ENCODE measurements at regions not wholly inside any gene's neighbourhood (a gene's known extent, or its start where the extent isn't known, plus 50 kb on each side); places are given as distances from the start of the nearest gene placed in this dataset.

- no peak for TF ChIP-seq POLR2A (IDR thresholded peaks at IDR 0.05; ENCODE audit: low read depth, low read length)
- TF ChIP-seq RAD21 (IDR thresholded peaks at IDR 0.05; ENCODE audit: low read length), result no peak
- no peak for TF ChIP-seq FOS (IDR thresholded peaks at IDR 0.05; ENCODE audit: low read depth, low read length)
- no peak for TF ChIP-seq CTCF (conservative IDR thresholded peaks at IDR 0.05; ENCODE audit: low read depth, low read length)
- no peak for TF ChIP-seq MXI1 (IDR thresholded peaks at IDR 0.05; ENCODE audit: borderline replicate concordance, low read depth, low read length)
- no peak for TF ChIP-seq MAFK (IDR thresholded peaks at IDR 0.05; ENCODE audit: low read depth, low read length)
- TF ChIP-seq MAZ (IDR thresholded peaks at IDR 0.05; ENCODE audit: borderline replicate concordance, low read depth, low read length), result no peak
Observed at GRCh38 chr2:166766220-166766619, 122.1 kb upstream of the XIRP2 start.
